Endothelial cell of umbilical vein (primary cell): ENCODE measurements at regions not wholly inside any gene's neighbourhood (a gene's known extent, or its start where the extent isn't known, plus 50 kb on each side); places are given as distances from the start of the nearest gene placed in this dataset.

Experiments
- BruUV-seq: library from RNA; stranded (reverse); fragments of 400-500 nt; replicated peaks from 2 replicates; lab custom pipeline; 2021; lab: Mats Ljungman, UMichigan
- CTCF ChIA-PET: fragments of 300-600, 350-600 bp; sonication (Branson Sonifier 250); formaldehyde crosslinking; loops from one replicate; lab custom pipeline; 2021; ENCODE audit warnings: antibody characterized with exemption, inconsistent platforms; lab: Charles Lee
- POLR2A ChIA-PET: fragments of 300-600, 350-600 bp; sonication (Branson Sonifier 250); formaldehyde crosslinking; loops from one replicate; lab custom pipeline; 2021; ENCODE audit warnings: antibody characterized with exemption, inconsistent platforms; lab: Charles Lee
- DNase-seq: peaks from one replicate; pipeline ENCODE4 v3.0.0-alpha.2; 2011; ENCODE audit warnings: low read depth, low spot score
- FAIRE-seq: peaks from 2 replicates; lab custom pipeline; 2011; peaks lifted over from hg19 to GRCh38; lab: Jason Lieb, UNC
- H2AFZ ChIP-seq: 2 replicates; pipeline ENCODE4 v1.6.0; 2012; ENCODE audit warnings: low read depth, low read length, control low read depth, inconsistent platforms
- H3K27ac ChIP-seq: 2 replicates; pipeline ENCODE4 v1.5.1; 2011; ENCODE audit warnings: low read depth, mild to moderate bottlenecking, control low read depth, low read length, moderate library complexity; ENCODE audit not compliant: insufficient read depth
- H3K27me3 ChIP-seq, 2 experiments: 2 replicates each; pipeline versions ENCODE4 v1.6.0 to v1.6.1; 2011; ENCODE audit warnings: low read length in 2 of 2, mixed read lengths in 1 of 2; ENCODE audit not compliant: control insufficient read depth in 2 of 2, insufficient read depth in 2 of 2
- H3K36me3 ChIP-seq, 2 experiments: 2 replicates in 1 of 2; 3 replicates in 1 of 2; pipeline ENCODE4 v1.5.1; 2011; ENCODE audit warnings: low read length in 2 of 2, mild to moderate bottlenecking in 1 of 2, moderate library complexity in 1 of 2; ENCODE audit not compliant: control insufficient read depth in 2 of 2, insufficient read depth in 2 of 2; ENCODE audit errors: extremely low read depth in 1 of 2
- H3K4me1 ChIP-seq: 3 replicates; pipeline ENCODE4 v1.5.1; 2011; ENCODE audit warnings: mild to moderate bottlenecking, low read length; ENCODE audit not compliant: control insufficient read depth, insufficient read depth; ENCODE audit errors: extremely low read depth
- H3K4me2 ChIP-seq: 2 replicates; pipeline ENCODE4 v1.6.1; 2011; ENCODE audit warnings: low read length, control low read depth, mixed read lengths; ENCODE audit not compliant: insufficient read depth
- H3K4me3 ChIP-seq, 3 experiments: fragments of 200-600 bp in 1 of 3; sonication (generic), shearing (Covaris generic) in 1 of 3; replicated peaks in 1 of 3; 2 replicates each; pipeline ENCODE4 v1.5.1; 2011 to 2016; ENCODE audit warnings: control low read depth in 3 of 3, low read length in 3 of 3, mild to moderate bottlenecking in 2 of 3, inconsistent platforms in 1 of 3, low read depth in 1 of 3, moderate library complexity in 1 of 3; ENCODE audit not compliant: insufficient read depth in 1 of 3
- H3K79me2 ChIP-seq: 2 replicates; pipeline ENCODE4 v1.6.0; 2012; ENCODE audit warnings: low read length, inconsistent platforms; ENCODE audit not compliant: control insufficient read depth, insufficient read depth
- H3K9ac ChIP-seq: replicated peaks from 2 replicates; pipeline ENCODE3; 2011; ENCODE audit warnings: low read length, control low read depth; ENCODE audit not compliant: insufficient read depth; ENCODE audit errors: extremely low read depth
- H3K9me1 ChIP-seq: replicated peaks from 3 replicates; pipeline ENCODE4 v1.6.0; 2011; ENCODE audit warnings: mild to moderate bottlenecking, low read length; ENCODE audit not compliant: control insufficient read depth, insufficient read depth; ENCODE audit errors: extremely low read depth
- H3K9me3 ChIP-seq: replicated peaks from 2 replicates; pipeline ENCODE4 v1.5.1; 2012; ENCODE audit warnings: low read length, inconsistent platforms; ENCODE audit not compliant: control insufficient read depth, insufficient read depth
- H4K20me1 ChIP-seq: replicated peaks from 2 replicates; pipeline ENCODE3; 2011; ENCODE audit warnings: mild to moderate bottlenecking, low read length; ENCODE audit not compliant: control insufficient read depth, insufficient read depth; ENCODE audit errors: extremely low read depth
- EZH2 ChIP-seq: IDR thresholded peaks from 2 replicates; pipeline ENCODE4 v1.6.1; 2012; ENCODE audit warnings: borderline replicate concordance, low read depth, mild to moderate bottlenecking, moderate library complexity, low read length, inconsistent platforms; ENCODE audit not compliant: severe bottlenecking
- FOS ChIP-seq: IDR thresholded peaks from 2 replicates; pipeline ENCODE4 v1.6.1; 2011; ENCODE audit warnings: mild to moderate bottlenecking, low read length, moderate library complexity, borderline replicate concordance; ENCODE audit not compliant: insufficient read depth
- GATA2 ChIP-seq: IDR thresholded peaks from 2 replicates; pipeline ENCODE4 v1.7.0; 2011; ENCODE audit warnings: low read depth, mild to moderate bottlenecking, moderate library complexity, mixed read lengths, low read length; ENCODE audit not compliant: insufficient read length, insufficient read depth
- JUN ChIP-seq: IDR thresholded peaks from 2 replicates; pipeline ENCODE4 v1.6.1; 2011; ENCODE audit warnings: borderline replicate concordance, low read depth; ENCODE audit not compliant: insufficient read length, insufficient read depth
- MAX ChIP-seq: IDR thresholded peaks from 2 replicates; pipeline ENCODE4 v1.6.1; 2011; ENCODE audit not compliant: insufficient read depth, insufficient read length
- MYC ChIP-seq: IDR thresholded peaks from one replicate; pipeline ENCODE4 v1.6.1; 2011; ENCODE audit warnings: mild to moderate bottlenecking, low read depth, low read length
- POLR2A ChIP-seq: IDR thresholded peaks from 2 replicates; pipeline ENCODE4 v1.6.1; 2012; ENCODE audit warnings: low read depth, mild to moderate bottlenecking, control low read depth, low read length
- POLR2AphosphoS5 ChIP-seq: IDR thresholded peaks from 2 replicates; pipeline ENCODE4 v1.6.1; 2012; ENCODE audit warnings: low read depth, mild to moderate bottlenecking, control low read depth, low read length, moderate library complexity; ENCODE audit not compliant: insufficient read depth
- dilution Hi-C: fragments of 300-500 bp; cut with MboI; formaldehyde crosslinking; loops from one replicate; pipeline ENCODE4 v1.15.0; 2019; ENCODE audit warnings: low sequenced_read_pairs; ENCODE audit not compliant: extremely low pct_ligation_motif_present
- intact Hi-C: fragments of 100-400 bp; cut with micrococcal nuclease; formaldehyde crosslinking; loops from one replicate; pipeline ENCODE4 v1.10.0; 2022
- TF ChIP-seq, protein P1 (sequence below), 2 donors: IDR thresholded peaks; 1 replicate in 1 of 2; 2 replicates in 1 of 2; pipeline ENCODE4 v1.5.1; 2011; ENCODE audit warnings: low read length in 2 of 2, mild to moderate bottlenecking in 2 of 2, moderate library complexity in 2 of 2, control low read depth in 1 of 2, inconsistent platforms in 1 of 2, low read depth in 1 of 2; ENCODE audit not compliant: insufficient read depth in 1 of 2; ENCODE audit errors: extremely low read depth in 1 of 2

- ChIA-PET POLR2A (no interaction called here), CTCF (no interaction called here)
- H2AFZ ChIP-seq: no peak overlapping the region
- H3K4me3 ChIP-seq: no peak overlapping the region
- no peaks in the 10 kb centered on the region for H3K36me3 ChIP-seq
- no peaks in the 10 kb centered on the region for H3K79me2 ChIP-seq
- H3K4me1 ChIP-seq: no peaks in the 10 kb centered on the region
- H3K4me2 ChIP-seq: no peak overlapping the region
- no peaks in the 10 kb centered on the region for H3K9me3 ChIP-seq
- H3K27me3 ChIP-seq: no peaks in the 10 kb centered on the region
- dilution Hi-C loops: no loop called here
- no peaks in the 10 kb centered on the region for H4K20me1 ChIP-seq
- no TSS peak for BruUV-seq
- no peaks in the 10 kb centered on the region for H3K9me1 ChIP-seq
- DNase-seq (no peak), FAIRE-seq (no peak)
- intact Hi-C loops: no loop called here
- no peak overlapping the region for H3K27ac ChIP-seq
- no peak for TF ChIP-seq MYC
- no peak for TF ChIP-seq MAX
- TF ChIP-seq POLR2A: no peak
- no peak for TF ChIP-seq GATA2
- no peak for TF ChIP-seq JUN
- TF ChIP-seq POLR2AphosphoS5: no peak
- TF ChIP-seq, protein P1, sequence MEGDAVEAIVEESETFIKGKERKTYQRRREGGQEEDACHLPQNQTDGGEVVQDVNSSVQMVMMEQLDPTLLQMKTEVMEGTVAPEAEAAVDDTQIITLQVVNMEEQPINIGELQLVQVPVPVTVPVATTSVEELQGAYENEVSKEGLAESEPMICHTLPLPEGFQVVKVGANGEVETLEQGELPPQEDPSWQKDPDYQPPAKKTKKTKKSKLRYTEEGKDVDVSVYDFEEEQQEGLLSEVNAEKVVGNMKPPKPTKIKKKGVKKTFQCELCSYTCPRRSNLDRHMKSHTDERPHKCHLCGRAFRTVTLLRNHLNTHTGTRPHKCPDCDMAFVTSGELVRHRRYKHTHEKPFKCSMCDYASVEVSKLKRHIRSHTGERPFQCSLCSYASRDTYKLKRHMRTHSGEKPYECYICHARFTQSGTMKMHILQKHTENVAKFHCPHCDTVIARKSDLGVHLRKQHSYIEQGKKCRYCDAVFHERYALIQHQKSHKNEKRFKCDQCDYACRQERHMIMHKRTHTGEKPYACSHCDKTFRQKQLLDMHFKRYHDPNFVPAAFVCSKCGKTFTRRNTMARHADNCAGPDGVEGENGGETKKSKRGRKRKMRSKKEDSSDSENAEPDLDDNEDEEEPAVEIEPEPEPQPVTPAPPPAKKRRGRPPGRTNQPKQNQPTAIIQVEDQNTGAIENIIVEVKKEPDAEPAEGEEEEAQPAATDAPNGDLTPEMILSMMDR (IDR thresholded peaks at IDR 0.05; ENCODE audit: extremely low read depth in 1 of 2, insufficient read depth in 1 of 2, low read depth in 1 of 2, low read length in 2 of 2): no peak
- TF ChIP-seq EZH2: no peak
- no peak for TF ChIP-seq FOS
- no peak overlapping the region for H3K9ac ChIP-seq
Observed at GRCh38 chr1:239708622-239709021, 322.3 kb downstream of the CHRM3 start.
